Keratinocyte (primary cell): ENCODE measurements at regions not wholly inside any gene's neighbourhood (a gene's known extent, or its start where the extent isn't known, plus 50 kb on each side); places are given as distances from the start of the nearest gene placed in this dataset.

Experiments
- DNase-seq: peaks from one replicate; pipeline ENCODE4 v3.0.0-alpha.2; 2011; ENCODE audit warnings: low read depth, missing footprints, low spot score
- FAIRE-seq: peaks from 2 replicates; lab custom pipeline; 2011; peaks lifted over from hg19 to GRCh38; lab: Jason Lieb, UNC
- H2AFZ ChIP-seq: 2 replicates; pipeline ENCODE4 v1.6.0; 2012; ENCODE audit warnings: low read length, control low read depth, inconsistent platforms; ENCODE audit not compliant: control insufficient read depth
- H3K27ac ChIP-seq: 2 replicates; pipeline ENCODE4 v1.5.1; 2011; ENCODE audit warnings: low read length; ENCODE audit not compliant: control insufficient read depth, insufficient read depth
- H3K27me3 ChIP-seq: 3 replicates; pipeline ENCODE4 v1.6.0; 2011; ENCODE audit warnings: low read length; ENCODE audit not compliant: control insufficient read depth, insufficient read depth; ENCODE audit errors: extremely low read depth
- H3K36me3 ChIP-seq, 2 experiments: 2 replicates in 1 of 2; 3 replicates in 1 of 2; pipeline ENCODE4 v1.5.1; 2011; ENCODE audit warnings: low read length in 2 of 2, mild to moderate bottlenecking in 1 of 2; ENCODE audit not compliant: control insufficient read depth in 2 of 2, insufficient read depth in 2 of 2; ENCODE audit errors: extremely low read depth in 1 of 2
- H3K4me1 ChIP-seq: 3 replicates; pipeline ENCODE4 v1.5.1; 2011; ENCODE audit warnings: low read length; ENCODE audit not compliant: control insufficient read depth, insufficient read depth; ENCODE audit errors: extremely low read depth
- H3K4me2 ChIP-seq: 3 replicates; pipeline ENCODE4 v1.6.0; 2011; ENCODE audit warnings: low read depth, low read length; ENCODE audit not compliant: control insufficient read depth, insufficient read depth; ENCODE audit errors: extremely low read depth
- H3K4me3 ChIP-seq, 3 experiments: fragments of 200-600 bp in 1 of 3; sonication (generic) in 1 of 3; 2 replicates in 2 of 3; 3 replicates in 1 of 3; pipeline ENCODE4 v1.5.1; 2011 to 2016; ENCODE audit warnings: low read length in 3 of 3, mild to moderate bottlenecking in 3 of 3, control low read depth in 2 of 3, inconsistent platforms in 1 of 3, low read depth in 1 of 3, mixed read lengths in 1 of 3, mixed run types in 1 of 3, moderate library complexity in 1 of 3; ENCODE audit not compliant: control insufficient read depth in 2 of 3, insufficient read depth in 2 of 3; ENCODE audit errors: extremely low read depth in 1 of 3
- H3K79me2 ChIP-seq: 2 replicates; pipeline ENCODE4 v1.6.0; 2012; ENCODE audit warnings: low read length; ENCODE audit not compliant: control insufficient read depth, insufficient read depth
- H3K9ac ChIP-seq: 3 replicates; pipeline ENCODE4 v1.6.0; 2011; ENCODE audit warnings: low read length; ENCODE audit not compliant: control insufficient read depth, insufficient read depth; ENCODE audit errors: extremely low read depth
- H3K9me1 ChIP-seq: 3 replicates; pipeline ENCODE4 v1.6.0; 2011; ENCODE audit warnings: low read length; ENCODE audit not compliant: control insufficient read depth, insufficient read depth; ENCODE audit errors: extremely low read depth
- H3K9me3 ChIP-seq: 2 replicates; pipeline ENCODE4 v1.5.1; 2012; ENCODE audit warnings: low read depth, low read length; ENCODE audit not compliant: control insufficient read depth
- H4K20me1 ChIP-seq: 3 replicates; pipeline ENCODE4 v1.6.0; 2011; ENCODE audit warnings: low read length; ENCODE audit not compliant: control insufficient read depth, insufficient read depth; ENCODE audit errors: extremely low read depth
- CTCF ChIP-seq, 3 experiments: IDR thresholded peaks in 1 of 3; conservative IDR thresholded peaks in 1 of 3; optimal IDR thresholded peaks in 1 of 3; 2 replicates in 2 of 3; 3 replicates in 1 of 3; pipeline versions ENCODE3 to v1.5.1; 2011; ENCODE audit warnings: low read length in 3 of 3, mild to moderate bottlenecking in 3 of 3, moderate library complexity in 2 of 3, control low read depth in 1 of 3, inconsistent platforms in 1 of 3; ENCODE audit not compliant: insufficient read depth in 2 of 3; ENCODE audit errors: extremely low read depth in 1 of 3
- EZH2 ChIP-seq: IDR thresholded peaks from one replicate; pipeline ENCODE4 v1.6.1; 2012; ENCODE audit warnings: inconsistent platforms, mild to moderate bottlenecking, low read length, moderate library complexity
- dilution Hi-C: fragments of 300-500 bp; cut with MboI; formaldehyde crosslinking; loops from one replicate; pipeline ENCODE4 v1.7.0; 2020; ENCODE audit warnings: low sequenced_read_pairs; ENCODE audit not compliant: extremely low pct_ligation_motif_present

GRCh38 chr12:118715647-118716046 is 265.7 kb upstream of the SRRM4 start:
- TF ChIP-seq EZH2 (no peak), CTCF (optimal IDR thresholded peaks at IDR 0.05 in 1 of 3, IDR thresholded peaks at IDR 0.05 in 1 of 3, conservative IDR thresholded peaks at IDR 0.05 in 1 of 3; ENCODE audit: extremely low read depth in 1 of 3, insufficient read depth in 2 of 3, low read length in 3 of 3) (no peak)
- no peaks in the 10 kb centered on the region for H3K9me1 ChIP-seq
- H3K4me1 ChIP-seq: no peaks in the 10 kb centered on the region
- H4K20me1 ChIP-seq: no peaks in the 10 kb centered on the region
- no peaks in the 10 kb centered on the region for H3K27me3 ChIP-seq
- no peak overlapping the region for H3K4me3 ChIP-seq
- H3K9ac ChIP-seq: no peak overlapping the region
- no peak overlapping the region for H3K27ac ChIP-seq
- no peaks in the 10 kb centered on the region for H3K79me2 ChIP-seq
- FAIRE-seq (no peak), DNase-seq (no peak)
- dilution Hi-C loops: no loop called here
- H3K9me3 ChIP-seq: no peaks in the 10 kb centered on the region
- no peak overlapping the region for H2AFZ ChIP-seq
- H3K36me3 ChIP-seq: no peaks in the 10 kb centered on the region
- no peak overlapping the region for H3K4me2 ChIP-seq

- TF ChIP-seq CTCF (optimal IDR thresholded peaks at IDR 0.05 in 1 of 3, IDR thresholded peaks at IDR 0.05 in 1 of 3, conservative IDR thresholded peaks at IDR 0.05 in 1 of 3; ENCODE audit: extremely low read depth in 1 of 3, insufficient read depth in 2 of 3, low read length in 3 of 3) (no peak), EZH2 (no peak)
- H3K9me1 ChIP-seq: no peaks in the 10 kb centered on the region
- DNase-seq (no peak), FAIRE-seq (no peak)
- no peaks in the 10 kb centered on the region for H3K4me1 ChIP-seq
- no peak overlapping the region for H3K4me2 ChIP-seq
- H4K20me1 ChIP-seq: no peaks in the 10 kb centered on the region
- no peaks in the 10 kb centered on the region for H3K36me3 ChIP-seq
- H2AFZ ChIP-seq: no peak overlapping the region
- dilution Hi-C loops: no loop called here
- no peak overlapping the region for H3K4me3 ChIP-seq
- no peaks in the 10 kb centered on the region for H3K27me3 ChIP-seq
- no peak overlapping the region for H3K27ac ChIP-seq
- no peak overlapping the region for H3K9ac ChIP-seq
- no peaks in the 10 kb centered on the region for H3K9me3 ChIP-seq
- no peaks in the 10 kb centered on the region for H3K79me2 ChIP-seq
Measured at GRCh38 chr12:118727196-118727978, 254.0 kb upstream of the SRRM4 start.
